ENCODE measurements at regions not wholly inside any gene's neighbourhood (a gene's known extent, or its start where the extent isn't known, plus 50 kb on each side); places are given as distances from the start of the nearest gene placed in this dataset.

DNA sequence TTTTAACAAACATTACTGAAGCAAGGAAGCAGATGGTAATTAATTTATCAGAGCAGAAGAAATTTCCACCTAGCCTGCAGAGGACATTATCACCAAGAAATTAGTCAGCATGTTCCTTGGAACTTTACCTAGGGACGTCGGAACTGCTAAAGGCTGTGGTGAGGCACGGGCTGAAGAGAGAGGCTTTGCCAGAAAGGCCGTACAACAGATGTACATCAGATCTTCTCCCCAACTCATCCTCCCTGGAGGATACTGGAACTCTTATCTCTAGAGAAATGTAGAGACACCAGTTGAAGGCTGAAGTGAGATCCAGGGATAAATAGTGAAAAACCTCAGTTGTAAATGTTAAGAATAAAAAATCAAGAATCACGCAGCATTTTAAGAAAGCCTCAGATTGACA lies 257.1 kb downstream of the SAMD5 start:
- no peak for DNase-seq

DNA sequence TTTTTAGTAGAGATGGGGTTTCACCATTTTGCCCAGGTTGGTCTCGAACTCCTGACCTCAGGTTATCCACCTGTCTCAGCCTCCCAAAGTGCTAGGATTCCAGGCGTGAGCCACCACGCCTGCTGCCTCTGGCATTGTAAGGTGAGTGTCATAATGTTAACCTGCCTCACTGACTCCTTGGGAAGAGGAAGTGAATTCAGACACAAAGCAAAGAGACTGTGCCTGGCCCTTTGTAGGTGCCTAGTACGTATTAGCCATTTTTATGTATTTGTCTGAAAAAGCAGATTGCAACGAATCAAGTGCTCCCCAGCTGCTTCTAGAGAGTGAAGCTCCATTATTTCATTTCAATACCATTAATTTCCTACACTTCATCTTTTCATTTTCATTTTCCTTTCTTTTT lies 260.5 kb downstream of the SAMD5 start:
- no peak for DNase-seq

DNA sequence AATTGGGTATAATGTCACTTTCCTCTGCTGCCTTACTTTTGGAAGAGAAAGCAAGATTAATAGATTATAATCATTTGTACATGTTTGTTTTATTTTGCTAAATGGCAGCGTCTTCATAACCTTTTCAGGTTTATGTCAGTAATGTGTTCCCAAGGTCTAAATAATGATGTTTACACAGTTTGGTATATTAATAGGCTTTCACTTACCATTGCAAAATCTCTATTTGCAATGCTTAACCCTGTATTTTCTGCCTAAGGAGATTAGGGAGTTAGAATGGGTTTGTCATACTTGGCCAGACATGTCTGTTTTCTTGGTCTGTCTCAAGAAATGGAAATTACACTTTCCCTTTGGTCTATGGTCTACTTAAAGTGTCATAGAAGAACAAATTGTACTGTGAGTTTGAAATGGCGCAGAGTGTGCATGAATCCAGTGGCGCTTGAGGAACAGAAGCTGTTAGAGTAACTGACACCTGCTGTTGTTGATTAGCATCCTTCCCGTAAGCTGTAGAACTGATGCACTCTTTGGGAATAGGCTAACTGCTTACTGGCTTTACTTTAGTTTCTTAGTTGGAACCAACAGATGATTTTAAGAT lies 261.1 kb downstream of the SAMD5 start:
- DNase-seq: no peak

DNA sequence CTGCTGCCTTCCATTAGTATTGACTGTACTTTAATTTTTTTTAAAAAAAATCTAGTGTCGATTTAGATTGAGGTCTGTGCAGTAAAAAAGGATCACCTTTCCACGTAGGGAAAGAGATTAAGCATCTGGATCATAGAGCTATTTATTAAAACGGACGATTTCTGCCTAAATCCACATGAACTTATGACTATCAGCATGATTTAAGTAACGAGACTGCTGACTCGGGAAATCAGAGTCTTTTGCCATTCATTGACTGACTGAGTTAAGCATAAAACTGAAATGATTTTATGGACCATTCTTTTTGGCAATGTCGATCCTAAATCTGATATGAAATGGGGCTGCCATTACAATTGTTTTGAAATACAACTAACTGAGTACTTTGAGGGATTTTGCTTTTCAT lies 261.7 kb downstream of the SAMD5 start:
- no peak for DNase-seq

DNA sequence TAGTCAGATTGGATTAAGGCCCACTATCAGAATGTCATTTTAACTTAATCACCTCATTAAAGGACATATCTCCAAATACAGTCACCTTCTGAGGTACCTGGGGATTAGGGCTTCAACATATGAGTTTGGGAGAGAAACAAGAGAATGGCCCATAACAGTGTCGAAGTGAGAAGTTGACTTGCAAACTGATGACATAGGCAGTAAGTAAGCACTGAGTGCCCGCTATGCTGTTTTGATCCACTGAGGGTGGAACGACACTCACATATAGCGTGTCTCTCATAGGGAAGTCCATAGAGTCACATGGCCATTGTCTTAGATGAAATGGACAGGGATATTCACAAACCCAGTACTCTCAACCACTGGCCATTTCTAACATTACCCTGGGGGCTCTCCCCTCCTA lies 264.2 kb downstream of the SAMD5 start:
- no peak for DNase-seq

DNA sequence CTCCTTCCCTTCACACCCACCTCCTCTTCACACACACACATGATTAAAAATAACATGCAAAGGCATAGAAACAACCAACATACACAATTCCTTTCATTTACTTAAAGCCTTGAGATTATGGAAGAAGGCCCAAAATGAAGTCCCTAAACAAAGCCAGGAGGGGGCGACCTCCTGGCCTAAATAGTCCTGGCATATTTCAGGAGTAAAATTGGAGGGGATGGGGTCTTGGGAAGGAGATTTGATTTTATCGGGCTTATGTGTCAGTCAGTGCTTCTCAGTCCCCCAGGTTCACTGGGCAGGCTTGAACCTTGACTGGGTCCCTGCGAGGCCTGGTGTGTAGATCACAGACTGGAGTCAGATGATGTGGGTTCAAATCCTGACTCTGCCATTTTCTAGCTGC lies 266.4 kb downstream of the SAMD5 start:
- no peak for DNase-seq

DNA sequence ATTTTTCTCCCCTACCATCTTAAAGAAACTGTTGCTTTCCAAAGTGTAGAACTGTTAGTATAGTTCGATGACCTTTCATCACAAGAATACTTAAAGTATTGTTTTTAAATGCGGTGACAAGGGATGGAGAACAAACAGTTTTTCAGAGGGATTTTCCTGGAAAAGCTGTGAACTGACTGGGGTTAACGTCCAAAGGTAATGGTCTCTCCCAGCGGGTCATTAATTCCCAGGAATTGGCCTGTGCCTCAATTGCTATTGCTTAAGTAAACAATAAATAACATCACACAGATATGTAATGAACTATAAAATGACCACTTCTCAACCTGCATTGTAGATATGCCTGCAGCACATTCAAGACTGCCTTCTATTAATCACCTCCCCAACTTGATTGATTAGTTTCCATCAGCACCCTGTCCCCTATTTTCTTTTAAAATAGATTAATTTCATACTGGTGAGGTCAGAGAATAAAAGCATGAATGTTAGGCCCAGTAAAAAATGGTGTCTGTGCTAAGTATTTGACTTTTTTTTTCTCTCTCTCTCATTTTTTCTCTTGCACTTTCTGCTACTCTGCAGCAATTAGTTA lies 268.2 kb downstream of the SAMD5 start:
- DNase-seq: no peak

DNA sequence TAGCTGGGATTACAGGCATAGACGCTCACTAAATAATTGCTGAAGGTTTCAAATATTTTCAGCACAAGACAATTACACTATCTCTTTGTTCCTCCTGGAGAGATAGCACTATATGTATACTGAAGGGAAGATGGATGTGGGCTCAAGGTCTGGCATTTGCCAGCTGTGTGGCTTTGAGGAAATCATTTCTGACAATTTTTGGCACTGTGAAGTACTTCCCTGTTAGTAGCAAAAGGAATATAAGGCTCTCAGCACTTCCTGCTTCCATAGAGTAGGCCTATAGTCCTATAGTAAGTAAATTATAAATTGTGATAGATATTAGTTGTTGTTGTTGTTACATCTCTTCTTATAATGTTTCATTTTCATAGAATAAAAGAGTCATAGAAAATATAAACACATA lies 271.1 kb downstream of the SAMD5 start:
- DNase-seq: no peak

DNA sequence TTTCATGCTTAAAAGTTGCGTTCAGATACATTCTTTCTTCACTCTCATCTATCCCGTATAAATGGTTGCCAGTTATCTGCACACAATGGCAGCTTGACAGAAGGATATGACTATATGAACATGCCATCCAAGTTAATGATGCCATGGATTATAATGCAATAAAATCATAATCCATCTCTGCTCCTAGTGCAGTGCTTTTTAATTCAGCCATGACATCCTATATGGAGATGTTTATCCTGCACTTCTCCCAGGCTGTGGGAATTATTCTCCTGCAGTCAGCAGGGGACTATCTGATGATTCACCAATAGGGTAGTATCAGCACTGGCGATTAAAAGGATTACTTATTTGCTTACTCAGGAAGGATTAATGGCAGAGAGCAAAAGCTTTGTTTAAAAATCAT lies 273.8 kb downstream of the SAMD5 start:
- no peak for DNase-seq

DNA sequence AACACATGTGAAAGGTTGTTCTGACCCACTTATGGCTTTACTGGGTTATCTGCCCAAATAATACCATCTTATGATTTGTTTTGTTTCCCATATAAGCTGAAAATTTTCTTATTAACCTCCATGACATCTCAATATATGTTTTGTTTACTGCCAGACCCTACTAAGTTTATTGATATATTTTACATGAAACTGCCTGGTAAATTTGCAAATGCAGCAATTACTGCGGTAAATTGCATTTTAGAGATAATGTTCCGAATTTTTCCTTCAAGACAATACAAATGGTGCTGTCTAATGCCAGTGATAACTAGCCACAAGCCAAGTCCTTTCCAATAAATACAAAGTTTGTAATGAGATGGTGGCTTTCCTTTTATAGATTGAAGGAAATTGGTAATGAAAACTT lies 275.9 kb downstream of the SAMD5 start:
- DNase-seq: no peak

DNA sequence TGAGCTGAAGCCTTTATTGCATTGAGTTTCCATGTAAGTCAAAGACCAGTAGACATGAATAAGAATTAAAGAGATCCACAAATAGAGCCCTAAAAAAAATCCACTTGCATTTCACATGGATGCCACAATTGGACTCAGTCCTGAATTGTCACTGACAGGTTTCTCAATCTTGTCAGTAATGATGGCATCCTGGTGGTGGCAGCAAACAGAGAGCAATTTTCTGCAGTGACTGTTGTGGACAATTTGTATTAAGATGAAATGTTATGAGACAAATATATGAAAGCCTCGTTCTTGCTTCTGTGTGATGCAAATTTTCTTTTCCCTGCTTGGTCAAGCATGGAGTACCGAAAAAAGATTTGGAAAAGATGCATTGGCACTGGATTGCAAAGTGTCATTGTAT lies 278.9 kb downstream of the SAMD5 start:
- DNase-seq: no peak

DNA sequence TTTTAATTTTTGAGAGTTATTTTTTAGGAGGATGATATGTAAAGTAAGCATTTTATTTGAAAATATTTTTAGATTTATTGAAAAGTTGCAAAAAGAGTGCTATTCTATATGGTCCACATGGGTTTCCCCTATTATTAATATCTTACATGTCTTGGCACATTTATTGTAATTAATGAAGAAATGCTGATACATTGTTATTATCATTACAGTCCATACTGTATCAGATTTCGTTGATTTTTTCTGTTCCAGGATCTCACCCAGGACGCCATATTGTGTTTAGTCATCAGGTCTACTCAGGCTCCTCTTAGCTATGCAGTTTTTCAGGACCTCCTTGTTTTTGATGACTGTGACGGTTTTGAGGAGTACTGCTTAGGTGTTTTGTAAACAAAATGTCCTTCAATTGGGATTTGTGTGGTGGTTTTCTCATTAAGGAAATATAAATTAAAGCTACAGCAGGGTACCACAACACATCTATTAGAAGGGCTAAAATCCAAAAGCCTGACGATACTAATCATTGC lies 281.0 kb downstream of the SAMD5 start:
- no peak for DNase-seq

DNA sequence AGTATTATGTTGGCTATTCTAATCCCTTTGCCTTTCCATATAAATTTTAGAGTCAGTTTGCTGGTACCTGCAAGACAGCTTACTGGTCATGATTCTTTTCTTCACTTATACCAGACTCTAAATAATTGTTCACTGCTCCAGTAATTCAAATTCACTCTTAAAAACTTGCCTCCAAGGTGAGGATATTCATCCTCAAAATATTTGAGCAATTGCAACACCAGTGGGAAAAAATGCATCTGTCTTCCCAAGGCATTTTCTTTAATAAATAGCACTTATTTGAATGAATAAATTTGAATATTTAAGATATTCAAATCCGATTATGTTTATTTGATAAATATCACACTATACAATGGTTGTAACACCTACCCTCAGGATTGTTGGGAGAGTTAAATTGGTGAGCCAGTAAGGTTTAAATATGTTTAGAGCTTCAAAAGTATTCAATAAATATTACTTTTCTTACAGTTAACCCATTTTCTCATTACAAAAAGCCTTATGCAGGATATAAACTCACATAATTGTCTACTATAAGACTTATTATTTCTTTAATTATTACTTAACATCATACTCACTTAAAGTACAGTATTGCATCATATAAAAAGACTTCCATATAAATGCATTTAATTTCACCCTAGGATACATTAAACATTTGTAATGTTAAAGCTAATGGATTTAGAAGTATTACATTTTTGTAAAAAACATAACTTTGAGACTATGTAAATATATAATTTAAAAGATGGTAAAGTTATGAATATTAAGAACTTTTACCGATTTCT lies 285.6 kb downstream of the SAMD5 start:
- DNase-seq: no peak

DNA sequence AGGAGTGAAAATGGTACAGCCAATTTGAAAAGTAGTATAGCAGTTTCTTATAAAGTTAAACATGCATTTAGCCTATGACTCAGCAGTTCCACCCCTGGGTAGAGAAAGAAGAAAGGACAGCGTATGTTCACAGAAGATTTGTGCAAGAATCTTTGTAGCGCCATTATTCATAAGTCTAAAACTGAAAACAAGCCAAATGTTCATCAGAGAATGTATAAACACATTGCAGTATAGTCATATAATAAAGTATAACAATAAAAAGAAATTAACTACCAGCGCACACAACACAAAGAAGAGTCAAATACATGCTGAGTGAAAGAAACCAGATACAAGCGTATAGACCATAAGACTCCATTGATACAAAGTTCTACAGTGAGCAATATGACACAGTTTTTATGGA lies 294.0 kb downstream of the SAMD5 start:
- no peak for DNase-seq

DNA sequence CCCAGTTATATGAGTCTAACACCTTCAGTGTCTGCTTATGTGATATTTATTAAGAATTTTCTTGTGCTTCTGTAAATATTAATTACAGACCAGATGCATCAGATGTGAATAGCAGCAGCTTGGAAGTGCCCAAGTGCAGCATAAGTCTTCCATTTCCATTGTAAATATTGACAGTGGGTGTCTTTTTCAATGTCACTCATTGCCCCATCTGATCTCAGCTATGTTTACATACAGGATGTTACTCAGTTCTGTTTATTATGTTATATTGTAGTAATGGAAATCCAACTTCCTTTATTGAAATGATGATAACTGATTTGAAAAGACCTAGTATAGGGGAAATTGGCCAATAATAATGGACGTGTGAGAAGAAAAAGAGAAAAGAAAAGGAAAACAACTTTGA lies 296.7 kb downstream of the SAMD5 start:
- DNase-seq: no peak

DNA sequence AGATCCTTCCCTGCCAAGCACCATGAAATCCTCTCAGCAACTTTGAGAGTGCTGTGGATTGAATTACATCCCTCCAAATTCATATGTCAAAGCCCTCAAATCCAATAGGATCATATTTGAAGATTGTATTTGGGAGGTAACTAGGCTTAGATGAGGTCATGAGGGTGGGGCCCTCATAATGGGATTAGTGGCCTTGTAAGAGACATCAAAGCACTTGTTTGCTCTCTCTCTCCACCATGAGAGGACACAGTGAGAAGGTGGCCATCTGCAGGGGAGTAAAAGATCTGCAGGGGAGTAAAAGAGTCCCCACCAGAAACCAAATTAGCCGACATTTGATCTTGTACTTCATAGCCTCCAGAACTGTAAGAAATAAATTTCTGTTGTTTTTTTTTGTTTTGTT lies 298.2 kb downstream of the SAMD5 start:
- DNase-seq: no peak

DNA sequence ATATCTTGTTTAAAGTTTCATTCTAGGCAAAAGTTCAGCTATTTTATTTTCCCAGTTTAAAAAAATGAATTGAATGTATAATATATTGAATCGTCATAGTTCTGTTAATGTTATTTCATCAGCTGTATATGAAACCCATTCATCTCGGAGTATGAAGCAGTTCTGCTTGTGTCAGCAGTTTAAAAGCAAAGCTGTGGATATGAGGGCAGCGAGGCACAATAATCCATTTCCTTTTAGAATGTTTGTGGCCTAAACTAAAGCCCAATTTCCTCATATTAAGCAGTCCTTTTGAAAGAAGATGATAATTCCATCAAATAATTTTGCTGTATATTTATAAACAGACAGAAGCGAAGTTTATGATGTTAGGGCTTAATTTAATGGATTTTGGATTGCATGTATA lies 300.1 kb downstream of the SAMD5 start:
- DNase-seq: no peak

DNA sequence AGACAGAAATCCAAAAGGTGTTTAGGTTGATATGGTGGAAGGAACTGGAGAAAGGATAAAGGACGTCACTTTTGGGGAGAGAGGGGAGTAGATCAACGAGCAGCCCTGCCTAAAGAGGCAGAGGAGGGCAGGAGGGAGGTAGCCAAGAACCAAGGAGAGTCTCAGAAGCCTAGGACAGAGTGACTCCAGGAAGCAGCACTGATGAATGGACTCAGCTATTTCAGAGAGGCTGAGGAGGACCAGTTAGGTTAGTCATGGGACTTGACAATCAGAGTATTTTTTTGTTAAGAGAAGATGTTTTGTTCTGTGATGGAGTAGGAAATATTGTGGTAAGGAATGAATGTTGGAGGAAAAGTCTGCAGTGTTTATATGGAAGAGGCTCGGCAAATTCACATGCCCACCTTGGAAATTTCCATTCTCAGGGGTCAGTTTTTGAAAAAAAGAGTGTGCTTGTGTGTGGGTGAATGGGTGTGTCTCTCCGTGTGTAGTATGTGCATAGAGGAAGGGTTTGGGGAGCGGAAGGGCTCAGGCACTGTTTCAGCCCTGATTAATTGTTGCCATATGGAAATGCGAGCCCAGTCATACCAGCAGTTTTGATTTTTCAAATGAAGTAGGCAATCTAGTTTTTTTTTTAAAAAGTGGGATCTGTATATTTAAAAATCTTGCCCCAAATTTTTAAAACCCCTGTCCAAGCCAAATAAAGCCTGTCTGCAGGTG lies 303.6 kb downstream of the SAMD5 start:
- DNase-seq: no peak

DNA sequence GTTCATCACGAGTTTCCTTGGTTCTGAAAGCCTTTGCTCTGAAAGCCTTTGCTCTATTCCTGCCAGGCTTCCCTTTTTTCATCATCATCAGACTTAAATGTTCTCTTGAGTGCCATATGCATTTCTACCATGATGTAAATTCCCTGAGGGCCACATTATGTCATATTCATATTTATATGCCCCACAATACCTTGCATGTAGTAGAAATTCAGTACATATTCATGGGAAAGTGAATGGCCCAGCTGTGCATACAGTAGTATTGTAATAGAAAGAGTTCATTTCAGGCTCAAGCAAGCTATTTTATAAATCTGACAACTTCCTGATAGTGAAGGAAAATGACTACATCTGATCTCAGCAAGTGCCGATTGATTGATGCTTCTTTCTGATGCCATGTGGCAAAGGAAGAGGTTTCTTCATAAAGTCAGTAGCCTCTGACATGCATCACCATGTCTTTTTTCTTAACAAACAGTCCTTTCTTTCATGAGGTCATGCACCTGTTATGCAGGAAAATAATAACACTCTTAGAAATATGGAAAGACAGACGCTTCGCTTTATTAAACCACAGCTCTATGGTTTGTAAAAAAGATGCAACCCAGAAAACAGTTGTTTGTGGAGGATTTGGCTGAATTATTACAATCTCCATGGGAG lies 308.7 kb downstream of the SAMD5 start:
- DNase-seq: no peak

DNA sequence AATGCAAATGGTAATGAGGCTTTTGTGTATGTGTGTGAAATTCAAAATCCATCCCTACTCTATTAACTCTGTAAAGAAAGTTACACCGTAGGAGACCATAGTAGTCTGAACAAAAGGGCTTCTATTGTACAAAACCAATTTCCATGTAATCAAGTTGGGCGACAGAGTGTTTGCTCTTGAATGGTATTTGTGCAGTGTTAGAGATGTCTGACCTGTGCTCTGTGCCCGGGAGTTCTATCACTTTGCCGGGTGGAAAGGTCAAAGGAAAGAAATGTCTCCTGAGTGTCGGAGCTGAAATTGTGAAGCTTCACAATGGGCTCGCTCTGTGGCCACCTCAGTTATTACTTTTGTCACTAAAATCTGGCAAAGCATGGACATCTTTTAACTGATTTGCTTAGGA lies 312.0 kb downstream of the SAMD5 start:
- DNase-seq: no peak

DNA sequence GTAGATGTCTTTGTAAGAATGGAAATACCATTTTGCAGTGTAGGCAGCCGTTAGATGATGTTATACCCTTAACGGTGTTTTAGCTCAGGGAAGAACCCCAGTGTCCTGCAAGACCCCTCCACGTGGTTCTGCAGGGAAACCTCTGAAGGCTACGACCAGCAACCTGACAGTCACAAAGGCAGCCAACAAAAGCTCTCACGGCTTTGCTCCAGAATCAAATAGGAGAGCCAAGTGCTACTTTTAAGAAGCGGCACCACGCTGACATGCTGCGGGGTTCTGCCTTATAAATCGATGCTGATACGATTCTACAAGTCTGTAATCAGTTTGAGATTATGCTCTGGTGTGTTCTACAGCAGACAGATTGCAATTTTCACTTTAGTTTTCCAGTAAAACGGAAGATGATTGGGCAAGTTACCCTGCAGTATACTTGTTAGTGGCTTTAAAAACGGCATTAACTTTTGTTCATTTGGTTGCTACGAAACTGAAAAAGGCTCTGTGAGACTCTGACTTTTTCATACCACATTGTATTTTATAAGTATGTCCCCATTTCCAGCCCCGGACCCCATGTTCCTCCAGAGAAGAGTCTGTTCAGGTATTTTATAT lies 312.9 kb downstream of the SAMD5 start:
- DNase-seq: no peak

DNA sequence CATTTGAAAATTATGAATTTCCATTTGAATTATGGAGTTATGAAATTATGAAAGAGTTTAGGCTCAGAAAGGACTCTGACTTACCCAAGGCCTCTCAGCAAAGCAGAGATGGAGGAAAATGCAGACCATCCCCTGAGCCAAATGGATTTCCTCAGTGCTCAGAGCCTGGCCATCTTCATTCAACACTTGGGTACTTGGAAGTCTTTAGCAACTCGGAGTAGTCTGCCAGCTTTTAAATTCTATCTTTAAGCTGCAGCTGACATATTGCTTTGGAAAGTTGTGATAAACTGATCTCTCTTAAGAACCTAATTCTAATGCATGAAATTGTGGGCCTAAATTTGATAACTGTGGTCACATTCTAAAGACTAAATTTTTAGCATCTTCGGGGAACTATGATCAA lies 315.4 kb downstream of the SAMD5 start:
- DNase-seq: no peak

DNA sequence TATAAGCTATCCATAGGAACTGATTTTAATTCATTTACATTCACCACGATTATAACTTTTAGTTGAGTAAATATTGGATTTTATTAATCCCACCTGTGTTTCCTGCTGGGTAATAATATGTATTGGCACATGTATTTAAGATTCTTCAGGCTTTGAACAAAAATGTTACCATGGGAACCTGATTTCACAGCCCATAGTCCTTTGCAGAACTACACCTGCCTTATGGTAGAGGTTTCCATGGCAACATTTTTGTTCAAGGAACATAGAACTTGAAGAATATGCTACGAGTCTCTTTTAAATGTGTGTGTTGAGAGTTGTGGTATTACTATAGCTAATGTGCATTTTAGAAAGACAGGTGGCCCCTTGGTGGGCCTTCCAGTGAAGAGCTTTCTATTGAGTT lies 317.4 kb downstream of the SAMD5 start:
- DNase-seq: no peak

All from NCI-H446 treated with DMSO at 0.1 percent for 48 hours (cell line).